NCI-H2196 treated with DMSO at 0.1 percent for 48 hours (cell line): ENCODE measurements at regions not wholly inside any gene's neighbourhood (a gene's known extent, or its start where the extent isn't known, plus 50 kb on each side); places are given as distances from the start of the nearest gene placed in this dataset.
"Not testable (repeated sequence)": the region's sequence is repeated elsewhere in the genome, so short reads cannot be mapped to it uniquely, and the experiment has no call there.

Experiments
- DNase-seq: peaks from one replicate; lab custom pipeline; 2025; ENCODE audit not compliant: unreplicated experiment; lab: John Stamatoyannopoulos, UW

- DNase-seq: no peak
Observed at GRCh38 chr21:19198801-19199200, 795.2 kb upstream of the TMPRSS15 start.

- no peak for DNase-seq
Observed at GRCh38 chr21:19218163-19218562, 814.6 kb upstream of the TMPRSS15 start.

- DNase-seq: no peak
Observed at GRCh38 chr21:19224090-19224489, 820.5 kb upstream of the TMPRSS15 start.

DNA sequence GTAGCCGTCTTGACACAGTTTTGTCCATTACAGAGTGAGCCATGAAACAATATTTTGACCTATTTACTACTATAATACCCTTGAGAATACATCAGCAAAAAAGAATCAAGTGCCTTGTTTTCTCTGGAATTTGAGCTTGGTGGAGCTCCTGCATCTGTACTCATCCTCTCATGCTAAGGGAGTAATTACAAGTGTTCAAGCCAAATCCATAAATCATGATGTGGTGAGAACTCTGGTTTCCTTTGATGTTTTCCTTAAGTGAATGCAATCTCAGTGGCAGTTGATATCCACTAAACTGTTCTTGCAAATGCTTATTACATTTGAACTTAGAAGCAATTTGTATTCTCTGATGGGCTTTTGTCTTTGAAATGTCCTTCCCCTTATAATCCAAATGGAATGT is 824.6 kb upstream of the TMPRSS15 start:
- DNase-seq: no peak

GRCh38 chr21:19233841-19234240 is 830.3 kb upstream of the TMPRSS15 start:
- not testable (repeated sequence) for DNase-seq

DNA sequence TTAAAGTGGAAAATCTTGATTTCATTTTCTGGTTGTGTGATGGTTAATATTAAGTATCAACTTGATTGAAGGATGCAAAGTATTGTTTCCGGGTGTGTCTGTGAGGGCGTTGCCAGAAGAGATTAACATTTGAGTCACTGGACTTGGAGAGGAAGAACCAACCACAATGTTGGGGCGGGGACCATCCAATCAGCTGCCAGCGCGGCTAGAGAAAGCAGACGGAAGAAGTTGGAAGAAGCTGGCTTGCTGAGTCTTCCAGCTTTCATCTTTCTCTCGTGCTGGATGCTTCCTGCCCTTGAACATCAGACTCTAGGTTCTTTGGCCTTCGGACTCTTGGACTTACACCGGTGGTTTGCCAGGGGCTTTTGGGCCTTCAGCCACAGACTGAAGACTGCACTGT is 832.6 kb upstream of the TMPRSS15 start:
- DNase-seq: no peak

- DNase-seq: no peak
Observed at GRCh38 chr21:19237608-19238007, 834.0 kb upstream of the TMPRSS15 start.

DNA sequence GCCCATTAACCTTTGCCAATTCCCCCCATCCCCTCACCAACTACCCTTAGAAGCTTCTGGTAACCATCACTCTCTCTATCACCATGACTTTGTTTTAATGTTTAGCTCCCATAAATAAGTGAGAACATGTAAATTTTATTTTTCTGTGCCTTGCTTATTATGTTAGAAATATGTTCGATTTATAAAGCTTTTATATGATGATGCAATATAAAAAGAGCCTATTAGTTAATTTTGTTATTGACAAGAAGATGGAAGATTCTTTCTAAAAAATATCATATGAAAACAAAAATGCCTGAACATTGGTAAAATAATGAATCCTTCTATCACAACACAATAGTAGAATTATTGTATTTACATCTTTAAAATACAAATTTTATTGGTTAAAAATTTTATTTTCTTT is 836.1 kb upstream of the TMPRSS15 start:
- no peak for DNase-seq

DNA sequence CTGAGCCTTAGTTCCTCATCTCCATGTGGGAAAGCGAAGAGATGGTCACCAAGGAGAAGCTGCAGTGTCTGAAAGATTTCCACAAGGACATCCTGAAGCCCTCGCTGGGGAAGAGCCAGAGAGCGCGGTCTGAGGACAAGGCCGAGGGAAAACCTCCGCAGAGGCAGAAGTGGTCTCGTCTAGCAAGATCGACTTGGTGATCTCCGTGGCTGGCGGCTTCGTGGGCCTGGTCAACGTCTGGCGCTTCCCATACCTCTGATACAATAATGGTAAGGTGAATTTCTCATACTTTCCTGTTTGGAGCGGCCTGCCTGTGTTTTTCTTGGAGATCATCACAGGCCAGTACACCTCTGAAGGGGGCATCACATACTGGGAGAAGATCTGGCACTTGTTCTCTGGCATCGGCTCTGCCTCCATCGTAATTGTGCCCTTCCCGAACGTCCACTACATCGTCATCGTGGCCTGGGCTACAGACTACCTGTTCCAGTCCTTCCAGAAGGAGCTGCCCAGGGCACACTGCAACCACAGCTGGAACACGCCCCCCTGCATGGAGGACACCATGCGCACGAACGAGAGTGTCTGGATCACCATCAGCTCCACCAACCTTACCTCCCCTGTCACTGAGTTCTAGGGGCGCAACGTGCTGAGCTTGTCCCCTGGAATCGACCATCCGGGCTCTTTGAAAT is 841.1 kb upstream of the TMPRSS15 start:
- DNase-seq: no peak

GRCh38 chr21:19245188-19245580 is 841.6 kb upstream of the TMPRSS15 start:
- no peak for DNase-seq

DNA sequence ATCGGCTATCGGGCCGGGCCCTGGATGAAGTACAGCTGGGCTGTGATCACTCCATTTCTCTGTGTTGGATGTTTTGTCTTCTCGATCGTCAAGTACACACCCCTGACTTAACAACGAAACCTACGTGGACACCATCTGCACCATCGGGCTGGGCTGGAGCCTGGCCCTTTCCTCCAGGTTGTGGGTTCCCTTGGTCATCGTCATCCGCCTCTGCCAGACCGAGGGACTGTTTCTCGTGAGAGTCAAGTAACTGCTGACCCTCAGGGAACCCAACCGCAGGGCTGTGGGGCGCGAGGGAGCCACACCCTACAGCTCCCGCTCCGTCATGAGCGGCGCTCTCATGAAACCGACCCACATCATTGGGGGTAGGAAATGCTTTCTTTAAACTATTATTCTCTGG is 842.4 kb upstream of the TMPRSS15 start:
- no peak for DNase-seq

- no peak for DNase-seq
Observed at GRCh38 chr21:19256934-19257660, 853.5 kb upstream of the TMPRSS15 start.

DNA sequence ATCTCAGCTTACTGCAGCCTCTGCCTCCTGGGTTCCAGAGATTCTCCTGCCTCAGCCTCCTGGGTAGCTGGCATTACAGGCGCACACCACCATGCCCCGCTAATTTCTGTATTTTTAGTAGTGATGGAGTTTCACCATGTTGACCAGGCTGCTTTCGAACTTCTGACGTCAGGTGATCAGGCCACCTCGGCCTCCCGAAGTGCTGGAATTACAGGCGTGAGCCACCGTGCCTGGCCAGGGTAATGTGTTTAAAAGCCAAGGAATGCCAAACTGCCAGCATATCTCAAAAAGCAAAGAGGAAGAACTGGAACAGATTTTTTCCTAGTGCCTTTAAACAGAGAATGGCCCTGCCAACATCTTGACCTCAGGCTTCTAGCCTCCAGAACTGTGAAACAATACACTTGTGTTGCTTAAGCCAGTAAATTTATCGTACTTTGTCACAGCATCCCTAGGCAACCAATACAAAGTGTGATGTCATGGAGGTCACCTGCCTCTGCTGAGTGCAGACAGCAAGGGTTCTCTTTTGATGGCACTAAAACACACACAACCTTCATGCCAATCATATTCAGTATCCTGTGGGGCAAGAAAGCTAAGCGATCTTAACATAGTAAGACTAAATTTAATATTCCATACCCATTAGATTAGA is 858.3 kb upstream of the TMPRSS15 start:
- DNase-seq: no peak

- DNase-seq: no peak
Observed at GRCh38 chr21:19266636-19267035, 863.1 kb upstream of the TMPRSS15 start.

- DNase-seq: no peak
Observed at GRCh38 chr21:19268686-19269085, 865.1 kb upstream of the TMPRSS15 start.

DNA sequence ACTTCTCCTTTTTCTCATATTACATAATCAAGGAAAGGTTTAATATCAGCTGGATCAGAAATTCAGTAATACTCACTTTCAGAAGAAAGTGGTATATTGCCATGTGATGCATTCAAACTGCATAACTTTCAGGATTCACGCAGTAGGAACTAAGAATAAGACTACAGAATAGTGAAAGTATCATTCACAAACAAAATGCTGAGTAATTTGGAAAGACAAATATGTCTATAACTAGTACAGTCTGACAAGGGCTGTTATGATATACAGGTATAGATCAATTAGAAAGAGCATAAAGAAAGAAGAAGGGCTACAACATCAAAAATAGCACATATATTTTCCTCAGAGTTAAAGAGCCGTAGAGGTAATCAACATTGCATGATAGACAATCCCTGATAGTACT is 871.5 kb upstream of the TMPRSS15 start:
- no peak for DNase-seq

- no peak for DNase-seq
Observed at GRCh38 chr21:19276665-19277064, 873.1 kb upstream of the TMPRSS15 start.

DNA sequence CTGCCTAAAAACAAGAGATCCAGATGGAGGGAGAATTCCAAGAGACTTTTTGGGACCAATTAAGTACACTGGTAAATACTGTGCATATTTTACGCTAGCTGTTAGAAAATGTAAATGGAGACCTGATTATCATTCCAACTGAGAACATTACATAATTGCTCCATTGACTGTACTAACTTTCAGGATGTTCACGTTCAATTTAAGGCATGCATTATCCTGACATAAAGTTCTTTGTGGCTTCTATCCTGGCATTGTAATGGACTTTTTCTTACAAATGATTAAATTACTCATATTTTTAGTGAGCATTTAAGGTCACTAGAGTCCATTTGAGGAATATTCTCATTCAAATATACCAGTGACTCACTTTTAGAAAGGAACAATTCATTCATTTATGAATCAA is 883.3 kb upstream of the TMPRSS15 start:
- no peak for DNase-seq

- no peak for DNase-seq
Observed at GRCh38 chr21:19290328-19290727, 886.7 kb upstream of the TMPRSS15 start.

DNA sequence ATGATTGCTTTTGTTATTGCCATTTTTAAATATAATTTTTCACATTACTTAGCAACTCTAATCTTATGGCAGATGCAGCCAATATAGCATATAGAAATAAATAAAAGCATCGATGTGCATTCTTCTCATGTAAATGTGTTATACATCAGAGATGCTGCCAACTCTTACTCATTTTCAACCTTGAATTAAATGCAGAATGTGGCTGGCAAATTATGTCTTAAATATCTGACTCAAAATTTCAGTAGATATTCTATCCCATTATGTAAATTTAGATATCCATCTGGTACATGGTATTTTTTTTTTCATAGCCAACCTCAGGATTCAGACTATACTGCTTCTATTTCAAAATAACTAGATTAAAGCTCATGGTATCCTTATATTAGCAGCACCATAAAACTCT is 916.7 kb upstream of the TMPRSS15 start:
- DNase-seq: no peak

DNA sequence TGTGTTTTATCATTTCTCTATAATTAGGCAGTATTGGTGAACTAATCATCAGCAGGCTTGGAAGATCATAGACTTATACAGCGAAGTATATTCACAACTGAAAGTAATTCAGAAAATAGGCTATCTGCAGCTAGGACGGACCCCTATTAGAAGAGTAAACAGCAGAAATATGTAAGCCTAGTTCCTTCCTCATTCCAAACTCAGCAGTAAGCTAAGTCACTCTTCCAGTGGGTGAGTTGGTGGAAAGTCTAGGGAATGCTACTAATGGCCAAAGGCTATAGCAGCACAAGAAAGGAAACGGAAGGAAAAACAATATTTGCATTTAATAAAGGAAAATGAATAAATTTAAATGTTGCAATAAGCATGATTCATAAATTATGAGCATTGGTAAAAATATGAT is 918.1 kb upstream of the TMPRSS15 start:
- DNase-seq: no peak

GRCh38 chr21:19322360-19322759 is 918.8 kb upstream of the TMPRSS15 start:
- DNase-seq: no peak
